ENCODE measurements at regions not wholly inside any gene's neighbourhood (a gene's known extent, or its start where the extent isn't known, plus 50 kb on each side); places are given as distances from the start of the nearest gene placed in this dataset.
"Not testable (repeated sequence)": the region's sequence is repeated elsewhere in the genome, so short reads cannot be mapped to it uniquely, and the experiment has no call there.

DNA sequence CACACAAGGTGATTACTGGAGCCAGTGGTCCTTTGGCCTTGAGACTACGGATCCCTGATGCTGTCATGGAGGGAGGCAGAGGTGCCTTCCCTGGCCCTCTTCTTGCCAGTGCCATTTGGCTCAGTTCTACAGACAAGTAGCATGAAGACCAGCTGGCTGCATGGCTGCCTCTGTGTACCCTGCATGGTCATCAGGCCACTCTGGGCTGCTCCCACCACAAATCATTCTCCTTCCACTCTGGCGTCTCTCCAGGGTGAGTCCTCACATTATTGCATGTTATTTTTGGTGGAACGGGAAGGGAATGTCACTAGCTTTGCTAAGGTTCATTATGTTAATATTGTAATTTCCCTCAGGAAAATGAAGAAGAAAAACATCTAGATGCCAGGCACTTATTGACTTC, 229.8 kb downstream of the VAPA start:
- DNase-seq = no peak

DNA sequence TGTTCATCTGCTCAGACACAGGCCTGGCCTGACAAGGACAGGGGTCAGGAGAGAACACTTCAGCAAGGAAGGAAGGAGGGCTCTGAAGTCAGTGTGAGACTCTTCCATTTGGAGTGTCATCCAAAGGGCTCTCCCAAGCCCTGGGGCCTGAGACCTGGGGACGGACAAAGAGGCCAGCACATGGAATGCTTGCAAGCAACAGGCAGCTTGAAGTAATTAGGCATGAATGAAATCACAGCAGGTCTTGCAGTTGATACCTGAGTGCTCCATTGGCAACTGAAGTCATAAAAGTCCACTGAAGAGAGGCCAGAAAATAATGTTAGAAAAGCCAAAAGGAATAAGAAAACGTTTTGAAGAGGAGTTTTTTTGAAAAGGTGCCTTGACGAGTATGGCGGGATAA, 231.7 kb downstream of the VAPA start:
- no peak for DNase-seq

GRCh38 chr18:10147226-10147625, 233.4 kb downstream of the VAPA start:
- DNase-seq = no peak

- DNase-seq = no peak
Observed at GRCh38 chr18:10147752-10148151, 233.9 kb downstream of the VAPA start.

DNA sequence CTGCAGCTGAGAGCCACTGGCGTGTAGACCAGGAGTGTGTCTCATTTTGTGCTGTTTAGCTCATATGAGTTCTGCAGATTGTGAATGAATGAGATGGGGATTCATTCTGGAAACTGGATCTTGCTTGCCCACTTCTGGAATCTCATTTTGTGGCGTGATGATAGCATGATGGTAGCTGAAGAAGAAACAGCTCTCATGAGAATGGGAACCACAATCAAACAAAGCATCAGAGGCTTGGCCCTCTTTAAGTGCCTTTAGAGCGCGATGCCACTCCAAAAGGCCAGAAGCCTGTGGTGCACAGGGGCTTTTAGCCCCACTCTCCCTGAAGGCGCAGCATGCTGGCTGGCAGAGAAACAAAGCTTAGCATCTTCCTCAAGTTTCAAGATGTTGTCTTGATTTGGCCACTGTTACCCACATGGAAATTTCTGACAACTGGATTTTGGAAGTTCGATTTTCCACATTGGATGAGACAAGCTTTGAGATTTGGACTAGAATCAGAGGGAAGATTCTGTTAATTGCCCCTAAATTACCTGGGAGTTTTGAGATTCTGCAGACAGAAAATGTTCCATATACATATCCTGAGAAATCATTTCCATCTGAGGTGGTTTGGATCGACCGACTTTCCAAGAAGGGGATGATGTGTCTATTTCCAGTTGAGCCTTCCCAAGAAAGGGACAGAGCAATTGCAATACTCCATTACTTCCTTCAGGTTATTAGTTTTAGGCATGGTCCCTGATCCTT, 234.5 kb downstream of the VAPA start:
- DNase-seq = no peak

- no peak for DNase-seq
Observed at GRCh38 chr18:10149768-10150556, 236.1 kb downstream of the VAPA start.

GRCh38 chr18:10150576-10150975, 236.8 kb downstream of the VAPA start:
- DNase-seq = not testable (repeated sequence)

DNA sequence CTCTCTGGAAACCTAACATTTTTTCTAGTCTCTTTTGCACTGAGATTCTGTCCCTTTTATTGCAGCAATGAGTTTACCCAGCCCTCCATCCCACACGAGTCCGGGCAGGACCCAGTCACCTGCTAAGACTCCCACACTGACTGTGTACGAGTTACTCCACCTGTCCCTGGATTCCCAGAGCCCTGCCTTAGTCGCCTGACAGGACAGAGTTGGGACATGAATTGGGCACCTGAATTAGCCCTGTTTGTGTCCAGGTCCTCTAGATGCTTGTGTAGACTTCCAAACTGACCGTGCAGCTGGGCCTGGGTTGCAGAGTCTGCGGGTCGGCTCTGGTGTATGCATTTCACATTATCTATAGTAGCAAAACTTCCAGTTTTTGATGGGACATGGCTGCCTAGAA, 238.7 kb downstream of the VAPA start:
- no peak for DNase-seq

GRCh38 chr18:10153924-10154752, 240.3 kb downstream of the VAPA start:
- no peak for DNase-seq

DNA sequence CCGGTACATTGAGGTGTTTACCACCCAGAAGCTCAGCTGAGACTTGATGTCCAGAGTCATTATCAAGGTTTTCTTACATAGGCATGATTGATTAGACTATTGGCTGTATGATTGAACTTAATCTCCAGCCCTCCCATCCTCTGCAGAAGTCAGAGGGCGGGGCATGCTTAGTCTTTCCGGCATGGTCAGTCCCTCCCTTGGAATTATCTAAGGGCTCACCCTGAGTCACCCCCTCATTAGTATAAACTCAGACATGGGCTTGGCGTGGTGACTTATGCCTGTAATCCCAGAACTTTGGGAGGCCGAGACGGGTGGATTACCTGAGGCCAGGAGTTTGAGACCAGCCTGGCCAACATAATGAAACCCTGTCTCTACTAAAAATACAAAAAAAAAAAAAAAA, 243.9 kb downstream of the VAPA start:
- DNase-seq = no peak

DNA sequence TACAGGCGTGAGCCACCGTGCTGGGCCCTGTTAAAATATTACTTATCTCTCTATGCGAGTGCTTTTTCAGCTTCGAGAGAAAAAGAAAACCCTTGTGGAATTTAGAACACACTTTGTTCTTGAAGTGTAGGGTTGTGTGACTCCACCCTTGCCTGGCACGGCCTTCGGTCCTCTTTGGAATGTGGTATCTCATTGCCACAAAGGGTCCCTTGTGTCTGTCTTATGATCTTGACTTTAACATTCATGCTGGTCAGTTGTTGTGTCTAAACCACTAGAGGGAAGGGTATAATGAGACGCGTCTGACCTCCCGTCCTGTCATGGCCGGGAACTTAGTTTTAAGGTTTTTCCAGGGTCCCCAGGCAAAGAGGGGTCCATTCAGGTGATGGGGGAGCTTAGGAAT, 246.4 kb downstream of the VAPA start:
- no peak for DNase-seq

DNA sequence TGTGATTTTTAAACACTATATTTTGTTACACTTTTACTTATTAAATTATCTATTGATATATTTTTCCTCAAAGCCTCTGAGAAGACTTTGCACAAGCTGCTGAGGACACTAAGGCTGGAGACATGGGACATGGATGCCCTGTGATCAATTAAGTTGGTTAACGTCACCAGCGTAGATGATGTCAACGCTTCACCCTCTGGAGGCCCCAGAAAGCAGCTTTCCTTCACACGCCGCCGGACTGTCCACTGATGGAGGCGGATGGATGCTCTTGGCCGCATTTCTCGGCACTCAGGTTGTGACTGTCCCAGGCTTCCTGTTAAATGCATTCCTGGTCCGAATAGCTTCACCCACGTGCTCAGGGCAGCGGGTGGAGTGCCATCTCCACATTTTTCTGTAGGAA, 247.5 kb downstream of the VAPA start:
- DNase-seq = no peak

DNA sequence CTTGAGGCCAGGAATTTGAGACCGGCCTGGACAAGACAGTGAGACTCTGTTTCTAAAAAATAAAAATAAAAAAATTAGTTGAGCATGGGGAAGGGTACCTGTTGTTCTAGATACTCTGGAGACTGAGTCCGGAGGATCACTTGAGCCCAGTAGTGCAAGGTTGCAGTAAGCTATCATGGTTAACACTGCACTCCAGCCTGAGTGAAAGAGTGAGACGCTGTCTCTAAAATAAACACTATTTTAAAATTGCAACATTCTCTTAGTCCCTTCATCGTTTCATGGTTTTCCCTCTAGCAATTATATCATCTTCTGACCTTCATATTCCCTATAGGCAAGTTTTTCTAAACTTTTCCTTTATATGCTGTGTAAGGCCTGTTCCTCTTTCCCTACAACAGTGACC, 248.5 kb downstream of the VAPA start:
- no peak for DNase-seq

DNA sequence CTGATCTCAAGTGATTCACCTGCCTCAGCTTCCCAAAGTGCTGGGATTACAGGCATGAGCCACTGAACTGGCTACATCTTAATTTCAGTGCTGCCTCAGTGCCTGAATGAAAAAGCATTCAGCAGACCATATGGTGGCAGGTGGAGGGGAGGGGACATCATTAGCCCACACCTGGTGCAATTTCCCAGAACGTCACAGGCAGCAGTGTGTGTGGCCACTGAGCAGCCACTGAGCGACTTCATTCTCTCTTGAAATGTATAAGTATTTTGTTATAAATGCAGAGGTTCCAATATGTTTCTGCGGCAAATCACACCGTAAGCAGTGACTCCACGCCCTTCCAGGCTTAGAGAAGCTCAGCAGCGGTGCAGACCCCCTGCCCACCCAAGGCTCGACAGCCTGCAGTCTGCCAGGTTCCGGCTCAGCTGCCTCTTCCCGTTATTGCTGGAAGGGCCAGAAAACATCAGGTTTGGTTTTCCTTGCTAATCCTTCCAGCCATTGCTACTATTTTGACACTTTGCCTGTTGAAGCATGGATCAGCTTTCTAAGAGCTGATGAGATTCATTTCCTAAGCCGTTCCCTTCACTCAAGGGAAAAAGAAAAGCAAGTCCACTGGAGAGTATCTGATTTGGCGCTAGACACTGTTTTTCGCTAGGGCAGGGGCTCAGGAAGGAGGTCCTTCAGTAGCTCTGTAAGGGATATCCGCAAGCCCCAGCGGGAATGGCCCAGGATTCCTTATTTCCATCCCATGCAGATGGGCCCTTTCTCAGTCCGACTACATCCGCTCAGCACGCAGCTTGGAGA, 250.7 kb downstream of the VAPA start:
- DNase-seq = no peak

- no peak for DNase-seq
Observed at GRCh38 chr18:10166164-10166807, 252.5 kb downstream of the VAPA start.

DNA sequence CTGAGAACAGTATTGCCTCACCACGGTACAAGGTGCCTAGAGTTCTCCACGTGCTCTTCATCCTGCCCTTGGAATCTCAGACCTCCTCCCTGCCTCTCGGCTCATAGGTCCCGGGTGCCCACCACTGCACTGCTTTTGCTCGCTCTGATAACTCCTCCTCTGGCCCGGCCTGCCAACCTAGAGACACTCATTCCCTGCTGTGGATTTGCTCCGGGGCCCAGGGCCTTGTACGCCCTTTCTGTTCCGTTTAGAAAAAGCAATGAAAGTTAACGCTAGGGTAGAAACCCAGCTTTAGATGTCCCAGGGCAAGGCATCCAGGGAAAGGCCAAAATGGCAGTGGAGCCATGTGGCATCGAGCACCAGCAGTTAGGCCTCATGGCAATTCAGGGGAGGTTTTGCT, 253.9 kb downstream of the VAPA start:
- no peak for DNase-seq

GRCh38 chr18:10168477-10168876, 254.7 kb downstream of the VAPA start:
- DNase-seq = no peak

DNA sequence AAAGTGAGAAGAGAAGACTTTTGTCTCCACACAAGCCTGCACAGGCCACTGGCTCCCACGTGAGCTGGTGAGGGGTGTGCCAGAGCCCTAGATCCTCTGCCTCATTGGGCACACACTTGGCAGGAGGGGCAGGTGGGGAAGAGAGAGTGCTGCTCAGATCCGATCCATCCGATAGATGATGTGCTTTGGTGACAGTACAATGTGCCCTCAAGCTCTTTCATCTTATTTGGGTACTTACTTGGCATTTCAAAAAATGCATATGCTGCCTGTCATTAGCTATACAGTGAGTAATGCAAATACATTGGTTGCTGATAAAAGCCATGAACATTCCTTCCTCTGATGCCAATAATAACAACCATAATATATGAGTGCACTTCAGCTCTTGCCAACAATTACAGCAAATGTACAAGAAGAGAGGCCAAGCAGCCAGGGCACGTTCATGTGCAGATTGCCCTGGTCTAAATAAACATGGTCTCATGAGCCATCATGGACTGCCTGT, 255.3 kb downstream of the VAPA start:
- DNase-seq = no peak

GRCh38 chr18:10169814-10170213, 256.0 kb downstream of the VAPA start:
- DNase-seq = no peak

GRCh38 chr18:10170375-10170774, 256.6 kb downstream of the VAPA start:
- DNase-seq = no peak

DNA sequence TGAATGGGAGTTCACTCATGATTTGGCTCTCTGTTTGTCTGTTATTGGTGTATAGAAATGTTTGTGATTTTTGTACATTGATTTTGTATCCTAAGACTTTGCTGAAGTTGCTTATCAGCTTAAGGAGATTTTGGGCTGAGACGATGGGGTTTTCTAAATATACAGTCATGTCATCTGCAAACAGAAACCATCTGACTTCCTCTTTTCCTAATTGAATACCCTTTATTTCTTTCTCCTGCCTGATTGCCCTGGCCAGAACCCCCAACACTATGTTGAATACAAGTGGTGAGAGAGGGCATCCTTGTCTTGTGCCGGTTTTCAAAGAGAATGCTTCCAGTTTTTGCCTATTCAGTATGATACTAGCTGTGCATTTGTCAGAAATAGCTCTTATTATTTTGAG, 261.5 kb downstream of the VAPA start:
- DNase-seq = not testable (repeated sequence)

GRCh38 chr18:10179326-10179725, 265.5 kb downstream of the VAPA start:
- DNase-seq = not testable (repeated sequence)

All from CD4-positive, alpha-beta T cell treated with Interleukin-10 for 1 hour (primary cell).